Fibroblast of pulmonary artery (primary cell): ENCODE measurements at regions not wholly inside any gene's neighbourhood (a gene's known extent, or its start where the extent isn't known, plus 50 kb on each side); places are given as distances from the start of the nearest gene placed in this dataset.

Experiments
- DNase-seq: peaks from one replicate; pipeline ENCODE4 v3.0.0-alpha.2; 2010; ENCODE audit warnings: low read depth
- H3K4me3 ChIP-seq: replicated peaks from 2 replicates; pipeline ENCODE4 v1.5.1; 2011; ENCODE audit warnings: low read depth, mild to moderate bottlenecking, control low read depth, low read length, moderate library complexity
- CTCF ChIP-seq: IDR thresholded peaks from 2 replicates; pipeline ENCODE4 v1.5.1; 2011; ENCODE audit warnings: mild to moderate bottlenecking, control low read depth, low read length, inconsistent platforms; ENCODE audit errors: missing control alignments

GRCh38 chr1:103265551-103265950 lies 157.2 kb upstream of the COL11A1 start:
- TF ChIP-seq CTCF: no peak
- peak; percentile 4 for DNase-seq
- no peak overlapping the region for H3K4me3 ChIP-seq

GRCh38 chr1:103259982-103260381 lies 151.7 kb upstream of the COL11A1 start:
- H3K4me3 ChIP-seq: no peak overlapping the region
- no peak for TF ChIP-seq CTCF
- no peak for DNase-seq

GRCh38 chr1:103256490-103256889 lies 148.2 kb upstream of the COL11A1 start:
- peak; percentile 25 for DNase-seq
- TF ChIP-seq CTCF: no peak
- H3K4me3 ChIP-seq: no peak overlapping the region

GRCh38 chr1:103254691-103255090 lies 146.4 kb upstream of the COL11A1 start:
- DNase-seq: no peak
- TF ChIP-seq CTCF: no peak
- no peak overlapping the region for H3K4me3 ChIP-seq

- H3K4me3 ChIP-seq: no peak overlapping the region
- DNase-seq: peak; percentile 39
- no peak for TF ChIP-seq CTCF
Observed at GRCh38 chr1:103250441-103250861, 142.1 kb upstream of the COL11A1 start.

GRCh38 chr1:103248417-103249102 lies 140.2 kb upstream of the COL11A1 start:
- no peak for DNase-seq
- no peak for TF ChIP-seq CTCF
- no peak overlapping the region for H3K4me3 ChIP-seq

- no peak for DNase-seq
- H3K4me3 ChIP-seq: no peak overlapping the region
- no peak for TF ChIP-seq CTCF
Observed at GRCh38 chr1:103247517-103247916, 139.2 kb upstream of the COL11A1 start.
